ENCODE measurements at regions not wholly inside any gene's neighbourhood (a gene's known extent, or its start where the extent isn't known, plus 50 kb on each side); places are given as distances from the start of the nearest gene placed in this dataset.

DNA sequence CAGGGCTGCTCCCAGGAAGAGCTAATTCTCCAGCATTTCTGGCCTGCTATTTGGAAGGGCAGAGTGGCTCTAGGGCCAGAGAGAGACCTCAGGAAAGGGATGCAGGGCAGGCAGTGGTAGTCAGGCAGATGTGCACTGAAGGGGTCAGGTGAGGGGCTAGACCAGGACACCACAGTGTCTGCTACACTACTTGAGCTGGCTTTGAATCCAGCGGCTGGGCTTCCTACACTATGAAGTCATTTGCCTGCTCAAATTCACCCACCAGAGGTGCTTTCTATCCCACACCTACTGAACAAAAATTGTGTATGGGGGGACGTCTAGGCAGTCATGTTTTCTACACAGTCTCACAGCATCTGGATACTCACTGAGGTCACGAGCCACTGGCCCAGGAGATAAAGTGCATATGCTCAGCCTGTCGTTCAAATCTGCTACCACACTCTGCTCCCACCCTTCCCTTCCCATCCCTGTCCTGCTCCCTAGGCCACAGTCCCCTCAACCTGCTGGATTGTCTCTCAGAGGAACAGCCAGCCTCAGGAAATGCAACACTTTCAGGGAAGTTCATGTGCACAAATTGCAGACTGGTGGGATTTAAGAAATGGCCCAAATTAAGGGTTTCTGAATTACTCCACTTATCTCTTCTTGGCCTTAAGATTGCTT lies 49.9 kb upstream of the SLC6A11 start:
- DNase-seq, result no peak

All from suppressor macrophage (primary cell).